IPS DF 6.9 (cell line): ENCODE measurements at regions not wholly inside any gene's neighbourhood (a gene's known extent, or its start where the extent isn't known, plus 50 kb on each side); places are given as distances from the start of the nearest gene placed in this dataset.

Experiments used
- DNase-seq: peaks from one replicate; pipeline ENCODE4 v3.0.0-alpha.2; 2013; ENCODE audit warnings: low read depth, low spot score
- H3K27ac ChIP-seq: one replicate; pipeline ENCODE4 v1.5.1; 2013; ENCODE audit warnings: low read length, control low read depth
- H3K27me3 ChIP-seq: 2 replicates; pipeline ENCODE4 v1.6.1; 2013; ENCODE audit warnings: mild to moderate bottlenecking, low read length; ENCODE audit not compliant: control insufficient read depth, insufficient read depth
- H3K36me3 ChIP-seq: 2 replicates; pipeline ENCODE4 v1.6.1; 2013; ENCODE audit warnings: low read length; ENCODE audit not compliant: control insufficient read depth, insufficient read depth
- H3K4me1 ChIP-seq: 2 replicates; pipeline ENCODE4 v1.6.1; 2013; ENCODE audit warnings: low read length; ENCODE audit not compliant: control insufficient read depth, insufficient read depth
- H3K4me3 ChIP-seq: 2 replicates; pipeline ENCODE4 v1.5.1; 2013; ENCODE audit warnings: mild to moderate bottlenecking, low read length
- H3K9me3 ChIP-seq: 2 replicates; pipeline ENCODE4 v1.6.1; 2013; ENCODE audit warnings: low read length, inconsistent platforms; ENCODE audit not compliant: control insufficient read depth, insufficient read depth
- WGBS: extraction: QIAGEN DNeasy Blood & Tissue Kit; methylation state at CpG from one replicate; pipeline ENCODE4 v1.1.7; 2013; ENCODE audit warnings: mixed read lengths, missing lambda C conversion rate; ENCODE audit not compliant: insufficient read length, insufficient coverage; 5-methylcytosine and 5-hydroxymethylcytosine counted together

GRCh38 chr9:108012405-108012804, 522.8 kb upstream of the KLF4 start:
- no peaks in the 10 kb centered on the region for H3K36me3 ChIP-seq
- no CpG with 5 or more reads among the region's 4 CpGs for WGBS
- H3K4me3 ChIP-seq, result no peak overlapping the region
- no peaks in the 10 kb centered on the region for H3K4me1 ChIP-seq
- DNase-seq, result no peak
- H3K27ac ChIP-seq, result no peak overlapping the region
- H3K27me3 ChIP-seq, result no peaks in the 10 kb centered on the region
- no peaks in the 10 kb centered on the region for H3K9me3 ChIP-seq

GRCh38 chr9:108003526-108003925, 514.0 kb upstream of the KLF4 start:
- no peak for DNase-seq
- Histone ChIP-seq H3K4me3 (no peak overlapping the region), H3K4me1 (no peaks in the 10 kb centered on the region), H3K27me3 (no peaks in the 10 kb centered on the region), H3K27ac (no peak overlapping the region), H3K36me3 (no peaks in the 10 kb centered on the region), H3K9me3 (no peaks in the 10 kb centered on the region)
- no CpG with 5 or more reads among the region's 5 CpGs for WGBS

GRCh38 chr9:108002371-108002956, 512.9 kb upstream of the KLF4 start:
- H3K36me3 ChIP-seq, result no peaks in the 10 kb centered on the region
- no CpG with 5 or more reads among the region's 15 CpGs for WGBS
- DNase-seq, result no peak
- H3K9me3 ChIP-seq, result no peaks in the 10 kb centered on the region
- no peak overlapping the region for H3K27ac ChIP-seq
- H3K4me3 ChIP-seq, result no peak overlapping the region
- no peaks in the 10 kb centered on the region for H3K4me1 ChIP-seq
- no peaks in the 10 kb centered on the region for H3K27me3 ChIP-seq

- Histone ChIP-seq H3K27me3 (no peaks in the 10 kb centered on the region), H3K36me3 (no peaks in the 10 kb centered on the region), H3K27ac (no peak overlapping the region), H3K4me1 (no peaks in the 10 kb centered on the region), H3K4me3 (no peak overlapping the region), H3K9me3 (no peaks in the 10 kb centered on the region)
- no CpG with 5 or more reads among the region's 4 CpGs for WGBS
- no peak for DNase-seq
Observed at GRCh38 chr9:108001237-108001636, 511.7 kb upstream of the KLF4 start.

- H3K4me1 ChIP-seq, result no peaks in the 10 kb centered on the region
- WGBS, result no CpG with 5 or more reads among the region's 2 CpGs
- DNase-seq, result no peak
Observed at GRCh38 chr9:107999890-108000289, 510.3 kb upstream of the KLF4 start.

GRCh38 chr9:107999011-107999410, 509.4 kb upstream of the KLF4 start:
- Histone ChIP-seq H3K27me3 (no peaks in the 10 kb centered on the region), H3K4me3 (no peak overlapping the region), H3K4me1 (no peaks in the 10 kb centered on the region), H3K36me3 (no peaks in the 10 kb centered on the region), H3K9me3 (no peaks in the 10 kb centered on the region), H3K27ac (no peak overlapping the region)
- no CpG with 5 or more reads among the region's 5 CpGs for WGBS
- peak; percentile 16 for DNase-seq

More at GRCh38 chr9:107999890-108000289, 510.3 kb upstream of the KLF4 start:
- Histone ChIP-seq H3K9me3 (no peaks in the 10 kb centered on the region), H3K4me3 (no peak overlapping the region), H3K27me3 (no peaks in the 10 kb centered on the region), H3K27ac (no peak overlapping the region), H3K36me3 (no peaks in the 10 kb centered on the region)

- Histone ChIP-seq H3K36me3 (no peaks in the 10 kb centered on the region), H3K9me3 (no peaks in the 10 kb centered on the region), H3K4me3 (no peak overlapping the region), H3K27ac (no peak overlapping the region), H3K4me1 (no peaks in the 10 kb centered on the region), H3K27me3 (no peaks in the 10 kb centered on the region)
- WGBS, result no CpG with 5 or more reads among the region's 2 CpGs
- DNase-seq, result no peak
Observed at GRCh38 chr9:107994648-107995047, 505.1 kb upstream of the KLF4 start.

GRCh38 chr9:107992271-107992670, 502.7 kb upstream of the KLF4 start:
- DNase-seq, result no peak
- H3K36me3 ChIP-seq, result no peaks in the 10 kb centered on the region
- no CpG with 5 or more reads among the region's 2 CpGs for WGBS

GRCh38 chr9:107991581-107991980, 502.0 kb upstream of the KLF4 start:
- no peaks in the 10 kb centered on the region for H3K36me3 ChIP-seq
- no peaks in the 10 kb centered on the region for H3K9me3 ChIP-seq
- DNase-seq, result no peak
- H3K4me3 ChIP-seq, result no peak overlapping the region
- no CpG with 5 or more reads among the region's 4 CpGs for WGBS
- no peak overlapping the region for H3K27ac ChIP-seq
- no peaks in the 10 kb centered on the region for H3K4me1 ChIP-seq
- no peaks in the 10 kb centered on the region for H3K27me3 ChIP-seq

More at GRCh38 chr9:107992271-107992670, 502.7 kb upstream of the KLF4 start:
- H3K27me3 ChIP-seq, result no peaks in the 10 kb centered on the region
- no peaks in the 10 kb centered on the region for H3K4me1 ChIP-seq
- H3K4me3 ChIP-seq, result no peak overlapping the region
- H3K9me3 ChIP-seq, result no peaks in the 10 kb centered on the region
- no peak overlapping the region for H3K27ac ChIP-seq

- no CpG with 5 or more reads among the region's 2 CpGs for WGBS
- H3K4me1 ChIP-seq, result no peaks in the 10 kb centered on the region
- H3K36me3 ChIP-seq, result no peaks in the 10 kb centered on the region
- no peak for DNase-seq
- H3K4me3 ChIP-seq, result no peak overlapping the region
- H3K27ac ChIP-seq, result no peak overlapping the region
- no peaks in the 10 kb centered on the region for H3K9me3 ChIP-seq
- no peaks in the 10 kb centered on the region for H3K27me3 ChIP-seq
Observed at GRCh38 chr9:107989544-107989943, 500.0 kb upstream of the KLF4 start.

- no CpG with 5 or more reads among the region's 4 CpGs for WGBS
- H3K27me3 ChIP-seq, result no peaks in the 10 kb centered on the region
- H3K4me3 ChIP-seq, result no peak overlapping the region
- no peak overlapping the region for H3K27ac ChIP-seq
- no peak for DNase-seq
- H3K9me3 ChIP-seq, result no peaks in the 10 kb centered on the region
- H3K4me1 ChIP-seq, result no peaks in the 10 kb centered on the region
- no peaks in the 10 kb centered on the region for H3K36me3 ChIP-seq
Observed at GRCh38 chr9:107989099-107989498, 499.5 kb upstream of the KLF4 start.
